ENCODE measurements at regions not wholly inside any gene's neighbourhood (a gene's known extent, or its start where the extent isn't known, plus 50 kb on each side); places are given as distances from the start of the nearest gene placed in this dataset.
A peak's percentile ranks its signal among the peaks of the same experiment; 100 is the strongest.

DNA sequence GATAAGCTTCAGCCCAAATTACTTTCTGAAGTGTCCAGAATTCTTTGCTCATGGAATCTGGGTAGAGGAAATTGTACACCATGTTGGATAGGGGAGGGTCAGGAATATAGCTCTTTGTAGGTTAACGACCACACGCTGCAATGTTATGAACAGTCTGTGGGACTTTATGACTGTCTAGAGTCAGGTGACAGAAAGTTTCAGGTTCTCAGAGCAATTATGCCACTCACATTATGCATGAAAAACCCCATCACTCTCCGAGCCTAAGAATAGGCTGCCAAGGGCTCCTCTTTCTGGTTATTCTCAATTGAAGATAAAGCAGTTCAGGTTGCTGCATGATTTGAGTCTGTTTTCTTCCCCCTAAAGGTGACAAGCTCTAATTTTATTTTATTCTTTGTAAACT lies 430.9 kb downstream of the ATP23 start:
- no peak for DNase-seq

DNA sequence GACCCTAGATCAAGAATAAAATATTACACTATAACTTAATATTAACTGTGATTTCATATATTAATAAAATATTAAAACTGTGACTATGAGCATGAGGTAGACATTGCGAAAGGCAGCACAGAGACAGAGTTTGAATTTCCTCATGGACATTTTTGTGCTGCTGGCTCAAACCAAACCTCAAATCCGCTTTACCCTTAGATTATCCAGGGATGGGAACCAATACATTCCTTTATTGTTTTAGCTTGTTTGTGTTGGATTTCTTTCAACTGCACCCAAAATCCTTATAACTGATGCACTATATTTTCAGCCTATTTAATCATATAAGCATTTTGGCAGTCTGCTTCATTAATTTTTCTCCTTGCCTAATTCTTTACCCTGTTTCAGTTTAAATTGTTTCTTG lies 436.7 kb downstream of the ATP23 start:
- DNase-seq: no peak

DNA sequence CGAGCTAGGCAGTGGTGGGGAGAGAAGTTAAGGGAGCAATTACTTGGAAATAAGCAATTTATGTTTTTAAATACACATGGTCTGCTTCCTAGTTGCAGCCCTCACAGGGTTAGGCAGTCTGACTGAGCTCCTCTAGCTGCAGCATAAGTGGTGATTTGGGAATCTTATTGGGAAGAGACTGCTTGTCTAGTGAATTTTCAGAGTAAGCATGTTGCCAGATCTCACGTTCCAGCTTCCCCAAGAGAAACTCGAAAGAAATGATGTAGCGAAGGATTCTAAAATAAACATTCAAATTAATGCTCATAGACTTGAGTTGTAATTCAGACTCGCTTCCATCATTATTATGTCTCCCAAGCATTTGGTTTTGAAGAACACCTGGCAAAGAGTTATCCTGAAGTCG lies 440.2 kb downstream of the ATP23 start:
- DNase-seq: no peak

DNA sequence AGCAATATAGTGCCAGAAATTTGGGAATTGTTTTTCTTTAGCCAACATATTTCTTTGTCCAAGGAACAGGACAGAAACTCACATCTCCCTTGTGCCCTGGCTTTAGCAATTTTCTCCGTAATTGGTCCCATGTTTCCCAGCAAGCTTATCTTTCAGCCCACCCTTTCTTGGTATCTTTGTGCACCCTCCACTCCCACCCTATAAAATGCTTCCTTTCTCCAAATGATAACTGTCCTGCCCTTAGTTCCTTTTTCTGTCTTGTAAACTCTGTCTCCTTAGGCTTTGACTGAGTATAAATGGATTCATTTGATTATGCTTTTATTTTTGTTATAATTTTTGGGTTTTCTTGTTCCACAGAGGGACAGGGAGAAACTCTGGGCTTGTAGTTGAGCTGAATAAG lies 442.8 kb downstream of the ATP23 start:
- DNase-seq: no peak

DNA sequence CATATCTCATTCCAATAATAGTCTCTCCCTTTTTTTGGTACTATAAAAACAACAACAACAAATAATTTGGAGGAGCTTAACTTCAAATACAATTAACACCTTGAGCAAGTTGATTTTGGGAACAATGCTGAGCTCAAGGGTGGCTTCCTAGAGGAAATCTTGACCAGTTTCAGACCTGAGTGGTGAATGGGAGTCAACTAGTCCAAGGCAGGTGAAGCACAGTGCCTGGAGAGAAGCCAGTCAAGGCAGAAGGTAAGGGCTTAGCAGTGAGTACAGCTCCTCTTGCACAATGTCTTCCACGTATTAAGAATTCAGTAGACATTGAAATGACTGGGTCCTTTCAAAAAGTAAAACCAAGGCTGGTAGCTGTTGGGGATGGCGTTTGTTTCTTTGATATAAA lies 444.8 kb downstream of the ATP23 start:
- DNase-seq: no peak

DNA sequence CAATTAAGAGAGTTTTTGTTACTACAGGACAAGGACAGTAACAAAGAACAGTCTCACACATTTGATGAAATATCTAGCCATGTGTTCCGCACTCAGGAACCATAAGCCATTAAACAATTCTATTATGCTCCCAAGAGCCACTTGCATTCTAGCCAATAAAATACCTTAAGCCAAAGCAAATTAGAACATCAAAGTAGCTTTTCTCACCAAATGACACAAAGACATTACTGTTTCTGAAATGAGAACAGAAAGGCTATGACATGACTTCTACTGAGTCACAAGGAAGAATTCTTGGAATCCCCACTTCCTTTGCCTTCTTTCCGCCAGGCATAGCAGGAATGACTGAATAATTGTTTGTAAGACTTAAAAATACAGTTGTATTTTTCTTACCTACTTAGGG lies 445.8 kb downstream of the ATP23 start:
- DNase-seq: no peak

DNA sequence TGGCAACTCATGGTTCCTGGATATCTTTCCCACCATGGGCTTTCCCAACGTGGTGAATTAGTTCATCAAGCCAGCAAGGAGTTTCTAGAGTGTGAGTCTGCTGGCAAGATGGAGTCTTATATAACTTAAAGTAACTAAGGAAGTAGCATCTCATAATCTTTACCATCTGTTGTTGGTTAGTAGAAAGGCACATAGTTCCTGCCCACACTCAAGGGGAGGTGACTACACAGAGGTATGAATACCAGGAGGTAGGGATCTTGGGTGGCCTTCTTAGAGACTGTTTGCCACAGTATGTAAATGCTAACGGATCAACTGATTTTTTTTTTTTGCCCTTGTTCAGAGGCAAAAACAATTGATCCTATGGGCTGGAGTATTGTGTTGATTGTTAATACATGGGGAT lies 446.9 kb downstream of the ATP23 start:
- no peak for DNase-seq

DNA sequence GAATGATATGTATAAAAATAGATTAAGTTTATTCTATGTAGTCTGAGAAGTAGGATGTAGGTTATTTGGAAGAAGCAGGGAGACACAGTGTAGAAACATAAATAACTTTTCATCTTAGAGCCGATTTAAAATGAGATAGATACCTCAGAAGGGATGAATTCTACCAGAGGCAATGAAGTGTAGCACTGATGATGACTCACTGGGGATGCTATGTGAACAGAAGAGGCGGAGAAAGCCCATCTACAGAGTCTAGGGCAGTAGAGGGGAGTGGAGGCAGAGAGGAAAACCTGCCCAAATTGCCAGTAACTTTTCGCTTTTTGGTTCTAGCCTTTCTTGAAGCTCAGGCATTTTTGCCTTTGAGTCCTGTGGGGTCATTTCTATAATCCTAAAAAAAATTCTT lies 451.8 kb downstream of the ATP23 start:
- DNase-seq: no peak

DNA sequence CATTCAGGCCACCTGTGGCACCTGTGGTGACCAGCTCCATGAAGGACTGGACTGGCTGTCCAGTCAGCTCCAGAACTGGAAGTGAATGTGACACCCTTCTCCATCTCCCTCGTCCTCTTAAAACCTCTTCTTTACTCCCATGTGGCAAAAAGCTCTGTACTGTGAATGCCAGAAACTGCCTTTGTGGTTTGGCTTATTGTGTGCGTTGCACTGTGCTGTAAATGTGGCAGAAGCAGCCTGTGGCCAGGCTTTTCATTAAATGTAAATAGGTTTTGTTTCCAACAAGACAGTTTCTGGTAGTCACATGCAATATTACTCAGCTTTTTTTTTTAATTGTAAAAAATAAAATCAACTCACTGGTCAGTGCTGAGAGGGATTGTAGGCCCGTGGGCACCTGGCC lies 453.7 kb downstream of the ATP23 start:
- DNase-seq: no peak

DNA sequence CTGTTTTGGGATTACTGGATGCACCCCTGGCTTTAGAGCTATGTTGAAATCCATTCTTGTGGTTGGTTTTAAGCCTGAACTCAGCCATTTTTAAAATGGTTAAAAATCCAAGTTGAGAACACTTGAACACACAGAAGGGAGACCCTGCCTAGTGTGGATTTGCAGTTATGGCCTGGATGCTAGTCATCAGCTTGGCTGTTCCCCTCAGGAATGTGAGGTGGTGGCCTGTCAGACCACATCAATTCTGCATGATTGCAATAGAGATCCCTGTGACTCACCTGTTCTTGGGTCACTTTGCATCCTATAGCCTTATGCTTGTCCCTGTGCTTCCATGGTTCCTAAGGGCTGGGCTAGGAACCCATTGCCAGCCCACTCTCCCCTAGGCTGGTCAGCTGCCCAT lies 454.1 kb downstream of the ATP23 start:
- DNase-seq: no peak

DNA sequence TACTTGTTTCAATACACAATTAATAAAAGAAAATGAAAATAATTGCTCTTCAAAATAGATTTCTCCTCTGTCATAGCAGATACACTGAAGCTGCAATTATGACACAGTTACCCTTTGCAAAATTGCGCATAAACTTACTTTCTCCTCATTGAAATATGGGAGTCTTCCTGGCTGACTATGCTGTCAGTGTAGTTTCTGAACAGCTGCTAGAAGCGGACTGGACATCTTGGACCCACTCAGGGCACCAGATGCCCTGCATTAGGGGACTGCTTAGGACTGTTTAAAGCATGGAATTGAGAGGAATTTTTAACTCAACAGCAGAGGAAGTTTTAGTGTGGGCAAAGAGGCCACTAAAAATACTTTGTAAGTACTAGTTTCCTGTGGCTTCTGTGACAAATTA lies 454.9 kb downstream of the ATP23 start:
- no peak for DNase-seq

DNA sequence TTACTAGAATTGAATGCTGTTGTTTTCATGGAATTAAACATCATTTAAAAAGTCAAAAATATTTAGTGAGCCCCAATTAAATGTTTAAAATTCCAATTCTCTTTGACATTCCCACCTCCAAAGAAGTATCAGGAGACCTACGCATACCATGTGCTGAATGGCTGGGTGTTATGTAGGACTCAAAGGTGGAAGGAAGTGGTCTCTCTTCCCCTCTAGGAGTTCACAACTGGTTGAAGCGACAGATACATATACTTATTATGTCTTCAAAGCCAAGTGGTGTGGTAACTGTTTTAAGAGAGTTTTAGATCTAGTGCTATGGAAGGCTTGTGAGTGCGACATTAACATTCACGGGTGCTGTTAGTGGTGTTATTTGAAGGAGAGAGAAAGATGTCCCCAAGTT lies 464.0 kb downstream of the ATP23 start:
- DNase-seq: no peak

DNA sequence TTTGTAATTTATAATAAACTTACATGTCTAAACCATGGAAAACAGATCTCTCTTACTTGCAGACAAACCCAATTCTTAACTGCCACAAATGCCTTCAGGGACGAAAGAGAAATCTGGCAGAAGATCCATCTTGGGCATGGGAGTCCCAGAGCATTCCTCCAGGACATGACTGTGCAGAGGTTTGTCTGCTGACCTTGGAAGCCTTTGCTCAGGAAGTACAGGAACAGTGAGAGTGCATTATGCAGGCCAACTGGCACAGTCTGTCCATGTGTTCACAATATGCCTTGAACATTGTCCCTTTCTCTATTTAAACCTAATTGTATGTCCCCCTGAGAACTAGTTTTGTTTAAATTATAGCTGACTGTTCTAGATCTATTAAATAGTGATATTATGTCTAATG lies 467.1 kb downstream of the ATP23 start:
- no peak for DNase-seq

DNA sequence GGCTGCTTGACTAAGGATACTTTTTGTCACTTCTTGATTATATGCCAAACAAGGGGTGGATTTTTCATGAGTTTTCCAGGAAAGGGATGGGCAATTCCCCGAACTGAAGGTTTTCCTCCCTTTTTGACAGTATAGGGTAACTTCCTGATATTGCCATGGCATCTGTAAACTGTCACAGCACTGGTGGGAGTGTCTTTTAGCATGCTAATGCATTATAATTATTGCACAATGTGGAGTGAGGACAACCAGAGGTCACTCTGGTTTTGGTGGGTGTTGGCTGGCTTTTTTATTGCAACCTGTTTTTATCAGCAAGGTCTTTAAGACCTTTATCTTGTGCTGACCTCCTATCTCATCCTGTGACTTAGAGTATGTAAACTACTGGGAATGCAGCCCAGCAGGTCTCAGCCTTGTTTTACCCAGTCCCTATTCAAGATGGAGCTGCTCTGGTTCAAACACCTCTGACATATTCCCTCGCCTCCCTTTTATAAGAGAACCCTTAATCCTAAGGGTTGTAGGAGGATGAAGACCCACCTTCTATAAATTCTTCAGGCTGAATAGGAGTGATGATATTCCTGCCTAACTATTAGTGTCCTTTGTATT lies 471.2 kb downstream of the ATP23 start:
- DNase-seq: no peak

DNA sequence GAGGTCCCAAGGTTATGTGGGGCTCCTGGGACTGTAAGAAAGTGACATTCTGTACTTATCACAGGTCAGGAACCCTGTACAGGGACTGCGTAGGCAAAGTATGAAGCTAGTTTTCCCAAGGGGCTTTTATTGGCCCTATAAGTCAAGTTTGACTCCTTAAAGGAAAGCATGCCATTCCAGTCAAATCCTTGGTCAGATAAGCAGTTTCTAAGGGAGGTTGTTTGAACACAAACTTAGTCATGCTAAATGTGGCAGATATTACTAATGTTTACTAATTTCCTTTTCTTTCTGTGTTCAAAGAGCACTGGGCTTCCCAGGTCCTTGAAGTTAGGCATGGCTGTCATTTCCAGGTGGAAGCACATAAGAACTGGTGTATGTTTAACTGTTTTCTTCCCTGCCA lies 472.4 kb downstream of the ATP23 start:
- no peak for DNase-seq

DNA sequence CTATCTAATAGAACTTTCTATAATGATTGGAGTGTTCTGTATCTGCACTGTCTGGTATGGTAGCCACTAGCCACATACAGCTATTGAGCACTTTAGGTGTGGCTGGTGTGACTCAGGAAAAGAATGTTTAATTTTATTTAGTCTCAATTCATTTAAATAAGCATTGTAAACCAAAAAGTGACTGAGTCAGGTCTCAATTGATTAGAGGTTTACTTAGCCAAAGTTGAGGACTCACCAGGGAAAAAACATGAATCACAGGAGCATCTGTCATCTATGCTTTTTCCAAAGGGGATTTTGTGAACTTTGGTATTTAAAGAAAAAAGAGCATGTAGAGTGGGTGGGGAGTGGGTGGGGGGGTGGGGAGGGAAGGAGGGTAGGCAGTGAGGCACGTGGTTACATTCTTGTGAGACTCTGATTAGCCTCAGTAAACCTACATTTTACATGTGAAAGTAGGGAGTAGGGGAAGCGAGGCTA lies 473.1 kb downstream of the ATP23 start:
- DNase-seq: no peak

DNA sequence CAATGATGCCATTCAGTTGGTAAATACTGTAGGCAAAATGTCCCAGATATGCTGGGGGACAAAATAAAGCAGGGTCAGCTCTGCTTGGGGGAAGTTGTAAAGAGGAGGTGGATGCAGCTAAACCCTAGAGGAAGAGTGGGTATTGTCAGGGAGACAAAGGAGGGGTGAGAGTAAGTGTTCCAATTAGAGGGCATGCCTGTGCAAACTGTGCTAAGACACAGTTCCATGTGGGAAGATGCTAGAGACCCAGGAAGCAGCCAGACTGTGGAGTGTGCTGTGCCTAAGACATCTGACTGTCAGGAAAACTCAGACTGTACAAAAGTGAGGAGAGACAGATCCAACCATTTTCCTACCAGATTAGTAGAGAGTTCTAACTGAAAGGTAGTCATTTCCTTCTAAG lies 474.3 kb downstream of the ATP23 start:
- DNase-seq: no peak

DNA sequence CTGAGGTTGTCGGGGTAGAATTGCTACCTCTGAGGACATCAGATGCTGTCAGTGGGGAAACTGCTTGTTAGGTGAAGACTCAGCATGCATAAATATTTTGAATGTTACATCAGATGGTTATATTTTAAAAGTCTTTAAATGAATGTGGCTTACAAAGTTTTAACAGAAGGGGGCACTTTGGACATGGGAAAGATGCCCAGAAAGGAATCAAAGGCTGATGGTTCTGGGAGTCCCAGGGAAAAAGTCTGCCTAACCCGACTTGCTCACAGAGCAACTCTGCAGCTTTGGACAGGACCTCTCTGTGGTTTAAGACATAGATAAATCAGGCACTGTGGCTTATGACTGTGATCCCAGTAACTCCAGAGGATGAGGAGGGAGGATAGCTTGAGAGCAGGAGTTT lies 474.9 kb downstream of the ATP23 start:
- DNase-seq: no peak

DNA sequence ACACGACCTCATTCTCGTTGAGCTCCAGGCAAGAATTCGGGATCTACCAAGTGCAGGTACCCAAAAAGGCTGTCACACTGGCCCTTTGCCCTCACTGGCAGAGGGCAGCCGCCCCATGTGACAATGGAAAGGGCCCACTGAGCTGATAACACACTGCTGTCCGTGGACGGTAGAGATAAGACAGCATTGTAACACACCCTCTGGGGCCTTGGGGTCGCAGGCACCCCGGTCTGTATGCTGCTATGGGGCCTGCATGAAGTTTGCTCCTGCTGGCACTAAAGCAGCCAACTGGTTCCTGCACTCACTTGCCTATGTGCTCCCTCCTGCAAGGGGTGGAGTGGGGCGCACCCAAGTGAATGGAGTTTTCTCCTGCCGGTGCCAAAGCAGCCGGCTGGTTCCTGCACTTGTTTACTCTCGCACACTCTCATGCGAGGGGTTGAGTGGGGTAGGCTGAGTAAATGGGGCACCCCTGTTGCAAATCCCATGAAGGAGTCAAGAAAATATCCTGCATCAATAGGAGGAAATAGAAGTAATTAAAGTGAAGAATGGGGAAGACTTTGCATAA lies 477.9 kb downstream of the ATP23 start:
- DNase-seq: no peak

DNA sequence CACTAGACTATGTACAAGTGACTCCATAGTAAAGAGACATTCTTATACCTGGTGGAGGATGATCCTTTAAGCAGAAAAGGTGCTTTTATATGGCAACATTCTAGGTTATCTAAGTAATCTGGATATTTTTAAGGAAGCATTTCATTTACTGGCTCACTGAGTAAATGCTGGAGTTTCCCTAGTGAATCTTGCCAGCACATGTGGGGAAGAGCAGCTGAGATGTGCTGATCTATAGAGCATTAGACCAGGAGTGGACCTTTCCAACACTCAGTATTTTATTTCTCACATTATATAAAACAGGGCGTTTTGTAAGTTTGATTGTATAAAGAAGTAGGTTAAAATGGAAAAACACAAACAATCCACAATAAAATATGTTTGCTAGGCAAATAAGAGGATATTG lies 478.5 kb downstream of the ATP23 start:
- no peak for DNase-seq

DNA sequence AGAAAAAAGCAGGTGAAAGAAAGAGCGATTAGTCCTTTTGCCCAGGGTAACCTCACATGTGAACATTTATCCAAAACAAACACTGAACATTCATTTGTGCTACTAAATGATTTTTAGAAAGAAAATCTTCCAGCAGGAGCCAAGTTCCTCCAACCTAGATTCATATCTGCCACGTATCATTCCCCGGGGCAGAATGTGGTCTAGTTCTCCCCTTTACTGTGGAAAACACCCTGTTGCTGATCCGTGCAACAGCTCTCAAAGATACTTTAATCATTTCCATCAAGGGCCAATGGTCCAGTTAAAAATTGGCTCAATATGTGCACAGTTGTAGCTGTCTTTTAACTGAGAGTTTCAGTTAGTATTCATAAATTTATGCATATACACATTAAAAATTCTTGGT lies 479.1 kb downstream of the ATP23 start:
- no peak for DNase-seq

DNA sequence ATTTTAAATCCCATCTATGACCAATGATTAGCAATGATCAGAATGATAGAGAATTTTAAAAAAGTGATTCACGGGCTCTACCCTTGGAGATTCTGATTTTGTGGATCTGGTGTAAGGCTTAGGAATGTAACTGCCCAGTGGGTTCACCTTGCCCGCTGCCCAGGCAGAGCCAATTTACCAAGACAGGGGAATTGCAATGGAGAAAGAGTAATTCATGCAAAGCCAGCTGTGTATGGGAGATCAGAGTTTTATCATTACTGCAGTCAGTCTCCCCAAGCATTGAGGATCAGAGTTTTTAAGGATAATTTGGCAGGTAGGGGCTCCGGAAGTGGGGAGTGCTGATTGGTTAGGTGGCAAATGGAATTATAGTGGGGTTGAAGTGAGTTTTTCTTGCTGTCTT lies 480.6 kb downstream of the ATP23 start:
- no peak for DNase-seq

DNA sequence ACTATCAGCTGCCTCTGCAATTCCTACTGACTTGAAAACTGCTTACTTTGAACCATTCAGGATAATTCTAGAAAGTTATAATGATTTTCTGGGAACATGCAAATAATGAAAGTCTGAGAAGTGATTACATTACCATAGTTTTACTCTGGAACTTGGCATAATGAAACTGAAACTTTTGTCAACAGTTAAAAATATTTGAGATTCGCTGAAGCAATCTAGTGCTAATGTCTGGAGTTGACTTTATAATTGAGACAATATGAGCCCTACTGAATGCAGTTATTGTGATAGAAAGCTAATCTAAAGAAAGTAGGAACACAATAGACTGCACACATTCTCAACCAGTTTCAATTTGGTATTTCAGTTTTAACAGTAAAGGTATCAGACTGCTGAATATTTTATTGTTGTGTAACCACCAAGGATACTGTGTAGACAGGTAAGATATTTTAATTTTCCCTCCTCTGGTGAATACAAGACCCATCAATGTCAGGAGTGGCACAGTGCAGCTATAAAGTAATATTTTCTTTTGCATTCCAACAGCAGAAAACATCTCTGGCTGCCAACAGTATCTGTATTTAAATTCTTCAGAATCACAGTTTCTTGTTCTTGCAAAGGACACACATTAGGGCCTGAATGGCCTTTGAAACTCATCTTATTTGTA lies 483.5 kb downstream of the ATP23 start:
- no peak for DNase-seq

DNA sequence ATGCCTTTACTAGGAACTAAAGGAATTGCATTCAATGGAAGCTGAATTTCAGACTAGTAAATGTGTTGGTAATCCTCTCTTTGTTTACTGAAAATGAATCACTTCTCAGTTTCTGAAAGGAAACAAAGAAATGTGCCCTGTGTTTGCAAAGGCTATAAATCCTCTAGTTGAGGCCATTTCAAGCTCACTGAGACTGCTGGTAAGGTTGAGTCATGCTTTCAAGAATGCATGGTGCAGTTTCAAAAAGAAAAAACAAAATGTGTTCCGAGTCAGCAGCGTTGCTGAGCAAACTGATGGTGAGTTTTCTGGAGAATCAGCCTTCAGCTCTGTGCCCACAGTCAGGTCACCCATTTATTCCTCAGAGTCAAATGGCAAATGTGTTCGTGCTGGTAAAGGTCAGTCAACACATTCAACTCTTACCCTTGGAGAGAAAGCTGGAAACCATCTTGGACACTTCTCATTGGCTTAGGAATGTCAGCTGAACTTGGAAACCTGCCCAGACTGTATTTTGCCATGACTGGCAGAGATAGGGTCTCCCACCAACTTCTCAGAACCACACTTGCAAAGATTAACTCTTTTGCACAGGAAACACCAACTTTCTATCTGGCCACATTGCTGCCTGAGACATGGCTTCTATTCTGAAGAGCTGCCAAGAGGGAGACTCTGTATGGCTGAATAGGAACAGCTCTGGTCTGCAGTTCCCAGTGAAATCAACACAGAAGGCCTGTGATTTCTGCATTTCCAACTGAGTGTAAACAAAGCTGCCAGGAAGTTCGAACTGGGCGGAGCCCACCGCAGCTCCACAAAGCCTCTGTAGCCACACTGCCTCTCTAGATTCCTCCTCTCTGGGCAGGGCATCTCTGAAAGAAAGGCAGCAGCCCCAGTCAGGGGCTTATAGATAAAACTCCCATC lies 484.4 kb downstream of the ATP23 start:
- DNase-seq: peak; percentile 32
